Nephron (organoid): ENCODE measurements at regions not wholly inside any gene's neighbourhood (a gene's known extent, or its start where the extent isn't known, plus 50 kb on each side); places are given as distances from the start of the nearest gene placed in this dataset.

Source experiments
- H3K27ac Mint-ChIP-seq, 3 experiments: 2 replicates each; pipeline ENCODE4 v1.8.0; 2020; ENCODE audit warnings: mixed read lengths in 3 of 3, mild to moderate bottlenecking in 2 of 3, moderate library complexity in 1 of 3
- H3K27me3 Mint-ChIP-seq: 2 replicates; pipeline ENCODE4 v1.8.0; 2021; ENCODE audit warnings: low read depth, mild to moderate bottlenecking, moderate library complexity, mixed read lengths
- H3K36me3 Mint-ChIP-seq: 2 replicates; pipeline ENCODE4 v1.8.0; 2020; ENCODE audit warnings: low read depth, mixed read lengths
- H3K4me1 Mint-ChIP-seq: 2 replicates; pipeline ENCODE4 v1.8.0; 2020; ENCODE audit warnings: mixed read lengths
- H3K4me3 Mint-ChIP-seq, 3 experiments: 2 replicates each; pipeline ENCODE4 v1.8.0; 2020; ENCODE audit warnings: mild to moderate bottlenecking in 3 of 3, mixed read lengths in 3 of 3, moderate library complexity in 2 of 3
- H3K9me3 Mint-ChIP-seq: 2 replicates; pipeline ENCODE4 v1.8.0; 2020; ENCODE audit warnings: mixed read lengths
- CTCF ChIP-seq, 3 experiments: fragments of 200-600 bp; sonication (generic); IDR thresholded peaks; one replicate each; pipeline ENCODE4 v1.5.0; 2021; ENCODE audit warnings: antibody characterized with exemption in 3 of 3; ENCODE audit not compliant: unreplicated experiment in 3 of 3

GRCh38 chr5:21173526-21173925 lies 1185.5 kb upstream of the CDH18 start:
- no peaks in the 10 kb centered on the region for H3K4me1 Mint-ChIP-seq
- no peaks in the 10 kb centered on the region for H3K36me3 Mint-ChIP-seq
- H3K9me3 Mint-ChIP-seq = no peaks in the 10 kb centered on the region
- no peak overlapping the region for H3K27ac Mint-ChIP-seq
- H3K4me3 Mint-ChIP-seq = no peak overlapping the region
- no peaks in the 10 kb centered on the region for H3K27me3 Mint-ChIP-seq
- no peak for TF ChIP-seq CTCF (IDR thresholded peaks at IDR 0.05; ENCODE audit: unreplicated experiment in 3 of 3)

DNA sequence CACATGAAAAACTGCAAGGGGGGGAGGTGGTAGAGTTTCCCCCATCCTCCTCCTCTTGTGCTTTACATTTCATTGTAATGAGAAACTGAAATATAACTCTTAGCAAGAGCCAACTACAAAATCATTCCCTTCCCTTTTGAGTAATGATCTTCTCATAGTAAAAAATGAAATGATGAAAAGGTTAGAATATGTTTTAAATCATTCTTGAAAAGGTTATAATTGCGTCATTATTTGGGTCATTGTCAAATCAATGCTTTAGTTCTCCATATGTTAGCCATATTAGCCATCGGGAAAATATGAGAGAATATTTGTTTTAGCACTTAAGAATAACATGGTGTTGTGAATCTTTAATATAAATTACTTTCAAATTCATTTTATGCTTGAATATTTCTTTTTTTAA lies 1185.0 kb upstream of the CDH18 start:
- H3K36me3 Mint-ChIP-seq = no peaks in the 10 kb centered on the region
- TF ChIP-seq CTCF (IDR thresholded peaks at IDR 0.05; ENCODE audit: unreplicated experiment in 3 of 3) = no peak
- H3K27me3 Mint-ChIP-seq = no peaks in the 10 kb centered on the region
- no peak overlapping the region for H3K27ac Mint-ChIP-seq
- H3K9me3 Mint-ChIP-seq = no peaks in the 10 kb centered on the region
- no peaks in the 10 kb centered on the region for H3K4me1 Mint-ChIP-seq
- H3K4me3 Mint-ChIP-seq = no peak overlapping the region

DNA sequence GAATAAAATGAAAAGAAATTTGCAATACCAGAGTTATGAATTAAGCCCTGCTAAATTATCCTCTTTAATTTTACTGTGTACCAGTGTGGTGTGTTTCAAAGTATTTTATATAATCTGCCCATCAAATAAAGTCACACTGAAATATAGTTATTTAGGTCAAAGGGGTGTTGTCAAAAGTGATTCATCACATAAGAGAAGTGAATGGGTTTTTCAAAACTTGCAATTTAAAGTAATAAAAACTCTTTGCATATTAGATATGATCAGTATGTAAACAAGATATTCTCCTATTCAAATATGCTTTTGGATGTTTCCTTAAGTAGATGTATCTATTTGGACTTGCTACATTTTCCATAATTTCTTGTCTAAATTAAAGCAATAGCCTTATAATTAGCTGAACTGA lies 1183.0 kb upstream of the CDH18 start:
- Mint-ChIP-seq H3K27me3 (no peaks in the 10 kb centered on the region), H3K36me3 (no peaks in the 10 kb centered on the region), H3K4me1 (no peaks in the 10 kb centered on the region), H3K4me3 (no peak overlapping the region), H3K27ac (no peak overlapping the region), H3K9me3 (no peaks in the 10 kb centered on the region)
- no peak for TF ChIP-seq CTCF (IDR thresholded peaks at IDR 0.05; ENCODE audit: unreplicated experiment in 3 of 3)

- H3K27ac Mint-ChIP-seq = no peak overlapping the region
- TF ChIP-seq CTCF (IDR thresholded peaks at IDR 0.05; ENCODE audit: unreplicated experiment in 3 of 3) = no peak
- no peak overlapping the region for H3K4me3 Mint-ChIP-seq
- H3K4me1 Mint-ChIP-seq = no peaks in the 10 kb centered on the region
- no peaks in the 10 kb centered on the region for H3K27me3 Mint-ChIP-seq
- H3K9me3 Mint-ChIP-seq = no peaks in the 10 kb centered on the region
- H3K36me3 Mint-ChIP-seq = no peaks in the 10 kb centered on the region
These were observed 1180.6 kb upstream of the CDH18 start for GRCh38 chr5:21168557-21168956.

- no peak for TF ChIP-seq CTCF (IDR thresholded peaks at IDR 0.05; ENCODE audit: unreplicated experiment in 3 of 3)
- Mint-ChIP-seq H3K27me3 (no peaks in the 10 kb centered on the region), H3K4me1 (no peaks in the 10 kb centered on the region), H3K27ac (peak overlapping the region in 1 of 3 experiments; percentile 16), H3K9me3 (no peaks in the 10 kb centered on the region), H3K4me3 (no peak overlapping the region), H3K36me3 (no peaks in the 10 kb centered on the region)
These were observed 1177.3 kb upstream of the CDH18 start for GRCh38 chr5:21165344-21165743.

DNA sequence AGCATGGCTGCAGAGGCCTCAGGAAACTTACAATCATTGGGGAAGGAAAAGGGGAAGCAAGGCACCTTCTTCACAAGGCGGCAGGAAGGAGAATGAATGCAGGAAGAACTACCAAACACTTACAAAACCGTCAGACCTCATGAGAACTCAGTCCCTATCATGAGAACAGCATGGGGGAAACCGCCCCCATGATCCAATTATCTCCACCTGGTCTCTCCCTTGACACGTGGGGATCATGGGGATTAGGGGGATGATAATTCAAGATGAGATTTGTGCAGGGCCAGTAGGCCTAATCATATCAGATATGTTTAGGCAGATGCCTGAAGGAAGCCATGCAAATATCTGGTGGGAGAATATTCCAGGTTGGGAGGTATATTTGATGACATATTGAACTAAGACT lies 1176.4 kb upstream of the CDH18 start:
- H3K36me3 Mint-ChIP-seq = no peaks in the 10 kb centered on the region
- no peak for TF ChIP-seq CTCF (IDR thresholded peaks at IDR 0.05; ENCODE audit: unreplicated experiment in 3 of 3)
- H3K9me3 Mint-ChIP-seq = no peaks in the 10 kb centered on the region
- no peak overlapping the region for H3K4me3 Mint-ChIP-seq
- no peaks in the 10 kb centered on the region for H3K4me1 Mint-ChIP-seq
- H3K27me3 Mint-ChIP-seq = no peaks in the 10 kb centered on the region
- no peak overlapping the region for H3K27ac Mint-ChIP-seq
